HCT116 (cell line): ENCODE measurements at regions not wholly inside any gene's neighbourhood (a gene's known extent, or its start where the extent isn't known, plus 50 kb on each side); places are given as distances from the start of the nearest gene placed in this dataset.

ENCODE experiments used
- ATAC-seq: fragments of 200-7000 bp; cut with Tn5 transposase; 2 replicates; pipeline ENCODE4 v1.9.1; 2020; ENCODE audit warnings: mild to moderate bottlenecking, moderate library complexity
- BruUV-seq: library from RNA; stranded (reverse); fragments of 400-500 nt; replicated peaks from 2 replicates; lab custom pipeline; 2021; lab: Mats Ljungman, UMichigan
- CTCF ChIA-PET: fragments of 300-600 bp; sonication (Branson Sonifier 250); formaldehyde crosslinking; loops from one replicate; lab custom pipeline; 2021; ENCODE audit warnings: antibody characterized with exemption; lab: Charles Lee
- POLR2A ChIA-PET: fragments of 300-600, 350-600 bp; sonication (Branson Sonifier 250); formaldehyde crosslinking; loops from one replicate; lab custom pipeline; 2021; ENCODE audit warnings: antibody characterized with exemption; lab: Charles Lee
- RAD21 ChIA-PET, 2 experiments: fragments of 300-600 bp; sonication (Branson Sonifier 250); formaldehyde crosslinking; loops; one replicate each; lab custom pipeline; 2023; ENCODE audit warnings: low total read pairs in 2 of 2; ENCODE audit not compliant: uncharacterized antibody in 2 of 2, unreplicated experiment in 2 of 2, low non-redundant PET in 1 of 2; lab: Charles Lee
- DNase-seq: peaks from one replicate; pipeline ENCODE4 v3.0.0-alpha.2; 2010; ENCODE audit warnings: low read depth, low spot score
- H2AFZ ChIP-seq: fragments of 200-600 bp; shearing (Covaris generic), sonication (generic); 2 replicates; pipeline ENCODE4 v1.6.1; 2017; ENCODE audit warnings: low read depth, mixed run types, mixed read lengths, antibody characterized with exemption, low read length; ENCODE audit not compliant: poor library complexity, severe bottlenecking
- H3K27ac ChIP-seq: 2 replicates; pipeline ENCODE4 v1.5.1; 2012; ENCODE audit warnings: low read depth, low read length
- H3K27me3 ChIP-seq: fragments of 200-600 bp; sonication (generic); 2 replicates; pipeline ENCODE4 v1.6.1; 2016; ENCODE audit warnings: mixed run types, low read length, mixed read lengths; ENCODE audit not compliant: insufficient read depth
- H3K36me3 ChIP-seq, 2 experiments: fragments of 200-500 bp in 1 of 2; fragments of 200-600 bp in 1 of 2; sonication (Bioruptor generic) in 1 of 2; sonication (generic) in 1 of 2; 2 replicates each; pipeline versions ENCODE4 v1.5.1 to v1.6.1; 2014 to 2016; ENCODE audit warnings: low read length in 2 of 2, inconsistent platforms in 1 of 2, mixed read lengths in 1 of 2, mixed run types in 1 of 2; ENCODE audit not compliant: insufficient read depth in 2 of 2, control insufficient read depth in 1 of 2
- H3K4me1 ChIP-seq, 2 experiments: fragments of 200-600 bp in 1 of 2; sonication (generic) in 1 of 2; 2 replicates each; pipeline versions ENCODE4 v1.5.1 to v1.6.1; 2012 to 2017; ENCODE audit warnings: low read length in 2 of 2, inconsistent platforms in 1 of 2, mild to moderate bottlenecking in 1 of 2, mixed read lengths in 1 of 2, mixed run types in 1 of 2, moderate library complexity in 1 of 2; ENCODE audit not compliant: insufficient read depth in 2 of 2, control insufficient read depth in 1 of 2
- H3K4me2 ChIP-seq: fragments of 200-600 bp; sonication (generic); 2 replicates; pipeline ENCODE4 v1.6.1; 2017; ENCODE audit warnings: mixed run types, low read length, mixed read lengths
- H3K4me3 ChIP-seq, 2 experiments: fragments of 200-600 bp in 1 of 2; sonication (generic) in 1 of 2; replicated peaks in 1 of 2; 2 replicates each; pipeline ENCODE4 v1.5.1; 2011 to 2016; ENCODE audit warnings: low read length in 2 of 2, control low read depth in 1 of 2, low read depth in 1 of 2, mild to moderate bottlenecking in 1 of 2, mixed read lengths in 1 of 2, mixed run types in 1 of 2
- H3K79me2 ChIP-seq: fragments of 200-600 bp; sonication (generic); 2 replicates; pipeline ENCODE4 v1.6.1; 2017; ENCODE audit warnings: mild to moderate bottlenecking, mixed run types, low read length, moderate library complexity, mixed read lengths; ENCODE audit not compliant: insufficient read depth
- H3K9ac ChIP-seq: fragments of 200-600 bp; sonication (generic); 2 replicates; pipeline ENCODE4 v1.6.1; 2016; ENCODE audit warnings: low read length, mixed read lengths
- H3K9me2 ChIP-seq: fragments of 200-600 bp; sonication (generic), shearing (Covaris generic); 2 replicates; pipeline ENCODE4 v1.6.1; 2017; ENCODE audit warnings: mixed run types, mild to moderate bottlenecking, moderate library complexity; ENCODE audit not compliant: insufficient read depth
- H3K9me3 ChIP-seq, 2 experiments: fragments of 200-500 bp in 1 of 2; fragments of 200-600 bp in 1 of 2; sonication (Bioruptor generic) in 1 of 2; sonication (generic) in 1 of 2; 2 replicates each; pipeline ENCODE4 v1.6.1; 2014 to 2017; ENCODE audit warnings: low read length in 2 of 2, mixed read lengths in 2 of 2, inconsistent platforms in 1 of 2, low read depth in 1 of 2, mild to moderate bottlenecking in 1 of 2, mixed run types in 1 of 2, moderate library complexity in 1 of 2; ENCODE audit not compliant: control insufficient read depth in 1 of 2, insufficient read depth in 1 of 2
- H4K20me1 ChIP-seq: fragments of 200-600 bp; sonication (generic), shearing (Covaris generic); 2 replicates; pipeline ENCODE4 v1.6.1; 2017; ENCODE audit warnings: mixed run types, mild to moderate bottlenecking, moderate library complexity; ENCODE audit not compliant: insufficient read depth
- CBX3 ChIP-seq: IDR thresholded peaks from 2 replicates; pipeline ENCODE4 v1.6.1; 2012; ENCODE audit warnings: low read depth
- EGR1 ChIP-seq: IDR thresholded peaks from 2 replicates; pipeline ENCODE4 v1.6.1; 2012; ENCODE audit warnings: low read depth
- ELF1 ChIP-seq: IDR thresholded peaks from 2 replicates; pipeline ENCODE4 v1.6.1; 2012; ENCODE audit warnings: low read depth, borderline replicate concordance
- EZH2 ChIP-seq: fragments of 200-600 bp; sonication (generic); IDR thresholded peaks from 2 replicates; pipeline ENCODE4 v1.6.1; 2017; ENCODE audit warnings: antibody characterized with exemption, mixed run types
- EZH2phosphoT487 ChIP-seq: fragments of 200-600 bp; IDR thresholded peaks from 2 replicates; pipeline ENCODE4 v1.6.1; 2018; ENCODE audit warnings: antibody characterized with exemption, borderline replicate concordance
- FOSL1 ChIP-seq: IDR thresholded peaks from 2 replicates; pipeline ENCODE4 v1.6.1; 2012; ENCODE audit warnings: low read depth
- JUND ChIP-seq: IDR thresholded peaks from 2 replicates; pipeline ENCODE4 v1.6.1; 2012
- POLR2A ChIP-seq: IDR thresholded peaks from 2 replicates; pipeline ENCODE4 v1.7.0; 2011; ENCODE audit warnings: borderline replicate concordance; ENCODE audit not compliant: insufficient read depth, insufficient read length; ENCODE audit errors: extremely low read depth
- RAD21 ChIP-seq: IDR thresholded peaks from 2 replicates; pipeline ENCODE4 v1.6.1; 2012; ENCODE audit warnings: low read depth, mild to moderate bottlenecking
- TCF7L2 ChIP-seq: IDR thresholded peaks from 2 replicates; pipeline ENCODE4 v1.7.0; 2011; ENCODE audit warnings: borderline replicate concordance, inconsistent platforms; ENCODE audit not compliant: insufficient read depth, insufficient read length; ENCODE audit errors: extremely low read depth
- YY1 ChIP-seq: IDR thresholded peaks from 2 replicates; pipeline ENCODE4 v1.6.1; 2011; ENCODE audit warnings: low read length, low read depth, moderate library complexity, mild to moderate bottlenecking; ENCODE audit not compliant: insufficient replicate concordance; ENCODE audit errors: extremely low read depth
- ZFX ChIP-seq: fragments of 450-650 bp; IDR thresholded peaks from 2 replicates; pipeline ENCODE4 v1.6.1; 2017
- ZNF274 ChIP-seq: fragments of 200-500 bp; sonication (Bioruptor generic); IDR thresholded peaks from 2 replicates; pipeline ENCODE4 v1.6.1; 2014; ENCODE audit warnings: mild to moderate bottlenecking, low read depth, low read length, inconsistent platforms
- intact Hi-C: fragments of 100-400 bp; cut with micrococcal nuclease; formaldehyde crosslinking; loops from 2 replicates; pipeline ENCODE4 v1.10.0; 2022
- TF ChIP-seq, protein P1 (sequence below), 3 experiments: fragments of 200-600 bp in 1 of 3; sonication (generic) in 1 of 3; IDR thresholded peaks in 2 of 3; conservative IDR thresholded peaks in 1 of 3; 2 replicates each; pipeline ENCODE4 v1.5.1; 2012 to 2017; ENCODE audit warnings: low read depth in 2 of 3, low read length in 2 of 3, antibody characterized with exemption in 1 of 3, borderline replicate concordance in 1 of 3, control low read depth in 1 of 3, mild to moderate bottlenecking in 1 of 3, mixed read lengths in 1 of 3, mixed run types in 1 of 3, moderate library complexity in 1 of 3; ENCODE audit not compliant: insufficient read depth in 1 of 3
- TF ChIP-seq, protein P2 (sequence below): IDR thresholded peaks from 2 replicates; pipeline ENCODE4 v1.6.1; 2012
- TF ChIP-seq, protein P3 (sequence below): IDR thresholded peaks from 2 replicates; pipeline ENCODE4 v1.6.1; 2012

DNA sequence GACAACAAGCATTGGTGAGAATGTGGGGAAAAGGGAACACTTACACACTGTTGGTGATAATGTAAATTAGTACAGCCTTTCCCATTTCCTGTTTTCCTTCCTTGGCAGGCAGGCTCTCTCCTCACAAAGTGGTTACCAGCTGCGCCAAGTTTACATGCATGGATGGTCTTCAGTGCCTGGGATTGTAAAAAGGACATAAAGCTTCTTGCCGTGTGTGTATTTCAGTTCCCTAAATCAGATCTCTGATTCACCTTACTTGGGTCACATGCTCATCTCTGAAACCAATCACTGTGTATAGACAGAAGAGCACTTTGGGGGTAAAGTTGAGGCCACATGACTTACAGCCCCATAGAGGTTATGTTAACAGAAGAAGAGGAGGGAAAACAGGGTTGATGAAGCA, 92.8 kb downstream of the CAVIN4 start:
- no peak for ATAC-seq
- RAD21 ChIA-PET: no interaction called here
- Histone ChIP-seq H3K79me2 (no peaks in the 10 kb centered on the region), H3K4me3 (no peak overlapping the region), H3K4me1 (no peaks in the 10 kb centered on the region), H2AFZ (no peak overlapping the region), H3K4me2 (no peak overlapping the region), H3K27me3 (peaks cover 17% of the 10 kb centered on the region), H3K9me3 (no peaks in the 10 kb centered on the region), H3K36me3 (no peaks in the 10 kb centered on the region), H3K9me2 (no peaks in the 10 kb centered on the region), H3K9ac (no peak overlapping the region), H4K20me1 (no peaks in the 10 kb centered on the region), H3K27ac (no peak overlapping the region)
- TF ChIP-seq, protein P1, sequence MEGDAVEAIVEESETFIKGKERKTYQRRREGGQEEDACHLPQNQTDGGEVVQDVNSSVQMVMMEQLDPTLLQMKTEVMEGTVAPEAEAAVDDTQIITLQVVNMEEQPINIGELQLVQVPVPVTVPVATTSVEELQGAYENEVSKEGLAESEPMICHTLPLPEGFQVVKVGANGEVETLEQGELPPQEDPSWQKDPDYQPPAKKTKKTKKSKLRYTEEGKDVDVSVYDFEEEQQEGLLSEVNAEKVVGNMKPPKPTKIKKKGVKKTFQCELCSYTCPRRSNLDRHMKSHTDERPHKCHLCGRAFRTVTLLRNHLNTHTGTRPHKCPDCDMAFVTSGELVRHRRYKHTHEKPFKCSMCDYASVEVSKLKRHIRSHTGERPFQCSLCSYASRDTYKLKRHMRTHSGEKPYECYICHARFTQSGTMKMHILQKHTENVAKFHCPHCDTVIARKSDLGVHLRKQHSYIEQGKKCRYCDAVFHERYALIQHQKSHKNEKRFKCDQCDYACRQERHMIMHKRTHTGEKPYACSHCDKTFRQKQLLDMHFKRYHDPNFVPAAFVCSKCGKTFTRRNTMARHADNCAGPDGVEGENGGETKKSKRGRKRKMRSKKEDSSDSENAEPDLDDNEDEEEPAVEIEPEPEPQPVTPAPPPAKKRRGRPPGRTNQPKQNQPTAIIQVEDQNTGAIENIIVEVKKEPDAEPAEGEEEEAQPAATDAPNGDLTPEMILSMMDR (IDR thresholded peaks at IDR 0.05 in 2 of 3, conservative IDR thresholded peaks at IDR 0.05 in 1 of 3; ENCODE audit: borderline replicate concordance in 1 of 3, insufficient read depth in 1 of 3, low read depth in 2 of 3, low read length in 2 of 3): no peak
- TF ChIP-seq, protein P2, sequence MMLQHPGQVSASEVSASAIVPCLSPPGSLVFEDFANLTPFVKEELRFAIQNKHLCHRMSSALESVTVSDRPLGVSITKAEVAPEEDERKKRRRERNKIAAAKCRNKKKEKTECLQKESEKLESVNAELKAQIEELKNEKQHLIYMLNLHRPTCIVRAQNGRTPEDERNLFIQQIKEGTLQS: no peak
- TF ChIP-seq RAD21 (no peak), YY1 (no peak), POLR2A (no peak)
- CTCF ChIA-PET: no interaction called here
- intact Hi-C loops: no loop called here
- DNase-seq: no peak
- POLR2A ChIA-PET: no interaction called here
- no TSS peak for BruUV-seq

DNA sequence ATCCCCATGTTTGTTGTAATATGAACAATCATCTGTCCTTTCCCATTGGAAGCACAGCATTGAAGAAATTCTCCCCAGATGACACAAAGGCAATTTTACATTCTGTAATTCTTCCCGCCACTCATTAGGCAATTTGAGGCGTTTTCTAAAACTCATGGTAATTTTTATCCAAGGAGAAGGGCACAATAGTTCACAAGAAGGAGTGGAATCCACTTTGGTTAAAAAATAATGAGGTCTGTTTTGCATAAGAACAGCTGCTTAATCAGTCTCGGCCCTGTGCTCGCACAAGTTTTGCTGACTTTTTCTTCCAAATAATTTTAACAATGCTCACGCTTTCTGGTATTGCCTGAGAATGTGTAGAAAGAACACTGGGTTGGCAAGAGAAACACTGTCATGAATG, 94.0 kb downstream of the CAVIN4 start:
- BruUV-seq: no TSS peak
- H3K79me2 ChIP-seq: no peaks in the 10 kb centered on the region
- H3K4me2 ChIP-seq: no peak overlapping the region
- no peaks in the 10 kb centered on the region for H3K36me3 ChIP-seq
- H3K27me3 ChIP-seq: peaks cover 17% of the 10 kb centered on the region
- no peak overlapping the region for H3K27ac ChIP-seq
- ChIA-PET RAD21 (no interaction called here), CTCF (no interaction called here), POLR2A (no interaction called here)
- H3K9me3 ChIP-seq: no peaks in the 10 kb centered on the region
- H3K4me1 ChIP-seq: no peaks in the 10 kb centered on the region
- DNase-seq (no peak), ATAC-seq (no peak)
- H2AFZ ChIP-seq: no peak overlapping the region
- intact Hi-C loops: no loop called here
- H4K20me1 ChIP-seq: no peaks in the 10 kb centered on the region
- no peaks in the 10 kb centered on the region for H3K9me2 ChIP-seq
- H3K9ac ChIP-seq: no peak overlapping the region
- H3K4me3 ChIP-seq: no peak overlapping the region
- no peak for TF ChIP-seq FOSL1
- TF ChIP-seq JUND: no peak
- TF ChIP-seq, protein P2: no peak
- TF ChIP-seq, protein P1 (IDR thresholded peaks at IDR 0.05 in 2 of 3, conservative IDR thresholded peaks at IDR 0.05 in 1 of 3; ENCODE audit: borderline replicate concordance in 1 of 3, insufficient read depth in 1 of 3, low read depth in 2 of 3, low read length in 2 of 3): no peak
- TF ChIP-seq ZNF274: no peak
- no peak for TF ChIP-seq ELF1
- TF ChIP-seq EZH2: no peak
- TF ChIP-seq EZH2phosphoT487: no peak
- TF ChIP-seq TCF7L2: no peak
- TF ChIP-seq ZFX: no peak
- TF ChIP-seq EGR1: no peak
- no peak for TF ChIP-seq YY1
- TF ChIP-seq, protein P3, sequence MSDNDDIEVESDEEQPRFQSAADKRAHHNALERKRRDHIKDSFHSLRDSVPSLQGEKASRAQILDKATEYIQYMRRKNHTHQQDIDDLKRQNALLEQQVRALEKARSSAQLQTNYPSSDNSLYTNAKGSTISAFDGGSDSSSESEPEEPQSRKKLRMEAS: no peak
- TF ChIP-seq CBX3: no peak
